ENCODE measurements at regions not wholly inside any gene's neighbourhood (a gene's known extent, or its start where the extent isn't known, plus 50 kb on each side); places are given as distances from the start of the nearest gene placed in this dataset.

GRCh38 chr4:72205298-72205697 lies 173.5 kb downstream of the NPFFR2 start:
- H3K79me2 ChIP-seq (ENCODE audit: control insufficient read depth in 1 of 2, insufficient read depth in 2 of 2, low read length in 2 of 2), result no peaks in the 10 kb centered on the region
- no peak overlapping the region for H3K4me3 ChIP-seq (ENCODE audit: extremely low read depth in 1 of 4, insufficient read depth in 2 of 4, low read depth in 3 of 4, low read length in 4 of 4)
- H2BK12ac ChIP-seq (ENCODE audit: low read depth, low read length), result no peak overlapping the region
- no peak overlapping the region for H3K27ac ChIP-seq (ENCODE audit: low read depth, low read length)
- H3K23ac ChIP-seq (ENCODE audit: insufficient read length), result no peak overlapping the region
- no peak overlapping the region for H3K4me2 ChIP-seq (ENCODE audit: insufficient read depth in 1 of 2, low read depth in 2 of 2, low read length in 2 of 2)
- no peak overlapping the region for H2BK5ac ChIP-seq (ENCODE audit: low read depth, low read length)
- H3K36me3 ChIP-seq (ENCODE audit: control insufficient read depth in 2 of 4, insufficient read depth in 4 of 4, low read length in 3 of 4), result no peaks in the 10 kb centered on the region
- H3K18ac ChIP-seq (ENCODE audit: extremely low read depth, low read length), result no peak overlapping the region
- no peak overlapping the region for H3K9ac ChIP-seq (replicated peaks in 1 of 4; ENCODE audit: extremely low read depth in 1 of 4, low read depth in 3 of 4, low read length in 3 of 4)
- H3K4ac ChIP-seq (replicated peaks; ENCODE audit: insufficient read length, low read depth, low read length), result no peak overlapping the region
- H3K9me3 ChIP-seq (ENCODE audit: insufficient read depth in 2 of 2, low read depth in 1 of 2, low read length in 1 of 2), result no peaks in the 10 kb centered on the region
- no peaks in the 10 kb centered on the region; the same call in 1 of the 2 replicates for H3K23me2 ChIP-seq (ENCODE audit: low read depth, low read length)
- no peak overlapping the region for H4K91ac ChIP-seq (replicated peaks; ENCODE audit: insufficient read length, low read length)
- H2BK120ac ChIP-seq (replicated peaks; ENCODE audit: low read depth, low read length), result no peak overlapping the region
- H4K5ac ChIP-seq (ENCODE audit: insufficient read length, low read depth, low read length), result no peak overlapping the region
- H2BK20ac ChIP-seq (ENCODE audit: low read length), result no peak overlapping the region
- no peaks in the 10 kb centered on the region for H3K79me1 ChIP-seq (ENCODE audit: low read depth, low read length)
- H3K27me3 ChIP-seq (replicated peaks in 1 of 4; ENCODE audit: control insufficient read depth in 3 of 4, extremely low read depth in 1 of 4, insufficient read depth in 3 of 4, low read length in 3 of 4), result no peaks in the 10 kb centered on the region
- H2AK5ac ChIP-seq (ENCODE audit: low read depth, low read length), result no peak overlapping the region
- no peak for DNase-seq (ENCODE audit: low read depth in 1 of 2, low spot score in 2 of 2)
- no peak overlapping the region for H3K14ac ChIP-seq (ENCODE audit: insufficient read length)
- no peaks in the 10 kb centered on the region for H4K20me1 ChIP-seq (replicated peaks in 1 of 2; ENCODE audit: control insufficient read depth in 1 of 2, insufficient read depth in 2 of 2, low read length in 2 of 2)
- no peak overlapping the region for H4K8ac ChIP-seq (ENCODE audit: extremely low read depth, insufficient read depth, low read length)
- no peaks in the 10 kb centered on the region for H3K4me1 ChIP-seq (replicated peaks in 1 of 4; ENCODE audit: control insufficient read depth in 3 of 4, insufficient read depth in 4 of 4, low read length in 3 of 4)
- FAIRE-seq, result no peak
- H2BK15ac ChIP-seq (ENCODE audit: low read length), result no peak overlapping the region
- POLR2A ChIA-PET (ENCODE audit: partially characterized antibody), result no interaction called here
- H3K56ac ChIP-seq (replicated peaks; ENCODE audit: insufficient read length, low read depth, low read length), result no peak overlapping the region
- CTCF ChIA-PET (ENCODE audit: partially characterized antibody), result no interaction called here
- no peak overlapping the region for H2AFZ ChIP-seq (ENCODE audit: low read length)
- no peak for TF ChIP-seq HDAC6 (IDR thresholded peaks at IDR 0.05; ENCODE audit: low read depth, low read length)
- TF ChIP-seq JUN (IDR thresholded peaks at IDR 0.05; ENCODE audit: low read depth, low read length), result no peak
- TF ChIP-seq PHF8 (conservative IDR thresholded peaks at IDR 0.05; ENCODE audit: low read depth, low read length), result no peak
- TF ChIP-seq KDM4A (IDR thresholded peaks at IDR 0.05; ENCODE audit: low read depth, low read length, severe bottlenecking), result no peak
- TF ChIP-seq SP4 (IDR thresholded peaks at IDR 0.05; ENCODE audit: low read length), result no peak
- no peak for TF ChIP-seq CTCF (IDR thresholded peaks at IDR 0.05; ENCODE audit: control extremely low read depth in 1 of 3, insufficient read depth in 1 of 3, low read depth in 1 of 3, low read length in 3 of 3)
- no peak for TF ChIP-seq RBBP5 (IDR thresholded peaks at IDR 0.05; ENCODE audit: borderline replicate concordance, low read depth, low read length)
- no peak for TF ChIP-seq SP1 (IDR thresholded peaks at IDR 0.05; ENCODE audit: low read depth, low read length)
- TF ChIP-seq GTF2F1 (IDR thresholded peaks at IDR 0.05; ENCODE audit: borderline replicate concordance, low read depth, low read length), result no peak
- no peak for TF ChIP-seq SIX5 (IDR thresholded peaks at IDR 0.05; ENCODE audit: low read depth, low read length)
- TF ChIP-seq POLR2AphosphoS5 (IDR thresholded peaks at IDR 0.05; ENCODE audit: low read depth, low read length), result no peak
- no peak for TF ChIP-seq CBX5 (IDR thresholded peaks at IDR 0.05; ENCODE audit: low read depth, low read length)
- no peak for TF ChIP-seq SIN3A (conservative IDR thresholded peaks at IDR 0.05 in 1 of 2, IDR thresholded peaks at IDR 0.05 in 1 of 2; ENCODE audit: low read depth in 1 of 2, low read length in 2 of 2)
- no peak for TF ChIP-seq NRF1 (IDR thresholded peaks at IDR 0.05; ENCODE audit: low read depth, low read length)

Measured in H1 (cell line).